ENCODE measurements at regions not wholly inside any gene's neighbourhood (a gene's known extent, or its start where the extent isn't known, plus 50 kb on each side); places are given as distances from the start of the nearest gene placed in this dataset.
"Not testable (repeated sequence)": the region's sequence is repeated elsewhere in the genome, so short reads cannot be mapped to it uniquely, and the experiment has no call there.

DNA sequence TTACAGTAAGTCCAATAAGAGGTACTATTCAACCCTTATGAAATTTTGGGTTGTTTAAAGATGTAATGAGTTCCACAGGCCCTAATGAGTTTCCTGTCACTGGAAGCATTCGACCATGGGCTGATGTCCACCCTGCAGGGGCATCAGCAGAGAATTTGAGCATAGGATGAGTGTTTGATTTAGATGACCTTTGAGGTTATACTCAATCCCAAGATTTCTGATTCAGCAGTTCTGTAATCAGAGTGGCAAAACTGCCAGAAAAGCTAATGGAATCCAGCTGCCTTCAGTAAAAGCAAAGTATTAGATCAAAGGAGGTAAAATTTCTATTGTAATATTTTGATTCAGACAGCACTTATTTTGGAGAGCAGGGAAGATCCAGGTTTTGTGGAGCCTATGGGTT is 68.3 kb downstream of the COX7C start:
- no peak overlapping the region for H3K4me3 ChIP-seq (ENCODE audit: low read depth, low read length)
- CTCF ChIA-PET, result no interaction called here
- DNase-seq (ENCODE audit: low read depth, low spot score), result no peak
- TF ChIP-seq, protein P1, sequence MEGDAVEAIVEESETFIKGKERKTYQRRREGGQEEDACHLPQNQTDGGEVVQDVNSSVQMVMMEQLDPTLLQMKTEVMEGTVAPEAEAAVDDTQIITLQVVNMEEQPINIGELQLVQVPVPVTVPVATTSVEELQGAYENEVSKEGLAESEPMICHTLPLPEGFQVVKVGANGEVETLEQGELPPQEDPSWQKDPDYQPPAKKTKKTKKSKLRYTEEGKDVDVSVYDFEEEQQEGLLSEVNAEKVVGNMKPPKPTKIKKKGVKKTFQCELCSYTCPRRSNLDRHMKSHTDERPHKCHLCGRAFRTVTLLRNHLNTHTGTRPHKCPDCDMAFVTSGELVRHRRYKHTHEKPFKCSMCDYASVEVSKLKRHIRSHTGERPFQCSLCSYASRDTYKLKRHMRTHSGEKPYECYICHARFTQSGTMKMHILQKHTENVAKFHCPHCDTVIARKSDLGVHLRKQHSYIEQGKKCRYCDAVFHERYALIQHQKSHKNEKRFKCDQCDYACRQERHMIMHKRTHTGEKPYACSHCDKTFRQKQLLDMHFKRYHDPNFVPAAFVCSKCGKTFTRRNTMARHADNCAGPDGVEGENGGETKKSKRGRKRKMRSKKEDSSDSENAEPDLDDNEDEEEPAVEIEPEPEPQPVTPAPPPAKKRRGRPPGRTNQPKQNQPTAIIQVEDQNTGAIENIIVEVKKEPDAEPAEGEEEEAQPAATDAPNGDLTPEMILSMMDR (IDR thresholded peaks at IDR 0.05; ENCODE audit: insufficient read depth, low read length, missing control alignments), result no peak
- POLR2A ChIA-PET, result no interaction called here

DNA sequence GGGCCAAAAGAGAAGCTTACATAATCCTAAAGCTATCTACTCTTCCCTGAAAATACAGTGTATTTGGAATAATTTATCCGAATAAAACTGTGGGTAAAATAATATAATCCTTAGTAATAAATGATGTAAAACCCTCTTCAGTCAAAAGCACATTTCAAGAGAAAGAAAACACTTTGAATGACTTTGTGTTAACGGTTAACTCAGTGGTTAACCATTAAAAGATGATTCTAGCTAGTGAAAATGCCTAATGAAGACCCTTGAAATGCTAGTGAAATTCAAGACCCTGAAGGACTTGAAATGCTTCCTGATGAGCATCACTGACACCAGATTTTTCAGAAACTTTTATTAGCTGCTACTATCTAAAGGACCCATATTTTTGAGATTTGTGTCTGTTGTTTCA is 70.7 kb downstream of the COX7C start:
- no peak for DNase-seq (ENCODE audit: low read depth, low spot score)
- H3K4me3 ChIP-seq (ENCODE audit: low read depth, low read length), result no peak overlapping the region
- ChIA-PET POLR2A (no interaction called here), CTCF (no interaction called here)
- TF ChIP-seq, protein P1 (IDR thresholded peaks at IDR 0.05; ENCODE audit: insufficient read depth, low read length, missing control alignments), result no peak

DNA sequence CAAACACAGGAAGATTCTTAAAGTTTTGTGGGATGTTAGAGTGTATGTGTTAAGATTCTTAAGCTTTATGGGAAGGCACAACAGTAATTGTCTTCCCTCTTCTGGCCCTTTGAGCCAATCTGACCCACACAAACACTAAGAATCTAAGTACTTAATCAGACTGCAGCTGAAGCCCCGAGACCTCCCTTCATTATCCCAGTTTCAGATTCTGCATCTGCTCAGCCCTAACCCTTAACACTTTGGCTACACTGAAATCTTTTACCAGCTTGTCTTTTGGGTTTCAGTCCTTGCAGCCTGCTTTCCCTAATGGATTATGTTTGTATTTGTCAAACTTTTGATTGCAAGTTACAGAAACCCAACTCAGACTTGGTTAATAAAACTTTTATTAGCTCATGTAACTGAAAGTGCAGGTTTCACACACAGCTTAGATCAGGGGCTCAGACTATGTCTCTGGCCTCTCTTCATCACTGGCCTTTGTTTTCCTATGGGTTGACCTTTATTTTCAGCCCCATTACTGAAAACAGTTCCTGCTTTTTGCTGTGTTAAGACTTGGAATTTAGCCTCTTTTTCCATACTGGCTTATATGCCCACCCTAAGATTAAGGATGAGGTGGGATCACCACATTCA is 71.5 kb downstream of the COX7C start:
- H3K4me3 ChIP-seq (ENCODE audit: low read depth, low read length), result no peak overlapping the region
- no peak for DNase-seq (ENCODE audit: low read depth, low spot score)
- ChIA-PET POLR2A (no interaction called here), CTCF (no interaction called here)
- TF ChIP-seq, protein P1 (IDR thresholded peaks at IDR 0.05; ENCODE audit: insufficient read depth, low read length, missing control alignments), result no peak

DNA sequence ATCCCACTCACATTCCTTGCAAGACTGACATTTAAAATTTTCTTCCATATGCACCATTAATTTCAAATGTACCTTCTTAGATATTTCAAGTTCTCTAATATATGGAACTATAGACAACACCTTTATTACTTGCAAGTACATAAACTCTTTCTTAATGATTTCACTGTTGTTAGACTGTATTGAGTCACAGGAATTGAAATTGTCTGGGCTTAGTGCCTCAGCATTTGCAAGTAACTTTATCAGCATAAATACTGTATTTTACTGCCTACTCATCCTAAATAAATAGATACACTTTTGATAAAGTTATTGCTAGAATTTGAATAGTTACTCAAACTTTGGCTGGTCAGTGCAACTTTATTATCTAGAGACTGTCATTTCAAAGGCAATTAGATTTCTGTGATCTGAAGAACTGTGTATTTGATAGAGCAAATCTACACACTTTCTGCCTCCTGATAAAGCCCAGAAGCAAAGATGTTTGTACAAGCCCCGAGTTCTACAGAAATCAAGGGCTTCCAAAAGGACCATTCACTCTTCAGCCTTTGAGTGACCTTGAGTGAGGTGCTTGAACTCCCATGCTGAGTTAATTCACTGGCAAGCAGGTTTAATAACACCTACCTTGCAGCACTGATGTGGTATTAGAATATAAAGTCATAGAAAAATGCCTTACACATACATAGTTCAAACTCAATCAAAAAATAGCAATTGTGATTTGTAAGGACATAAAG is 91.6 kb downstream of the COX7C start:
- TF ChIP-seq, protein P1 (IDR thresholded peaks at IDR 0.05; ENCODE audit: insufficient read depth, low read length, missing control alignments), result no peak
- no peak for DNase-seq (ENCODE audit: low read depth, low spot score)
- ChIA-PET POLR2A (no interaction called here), CTCF (no interaction called here)
- no peak overlapping the region for H3K4me3 ChIP-seq (ENCODE audit: low read depth, low read length)

DNA sequence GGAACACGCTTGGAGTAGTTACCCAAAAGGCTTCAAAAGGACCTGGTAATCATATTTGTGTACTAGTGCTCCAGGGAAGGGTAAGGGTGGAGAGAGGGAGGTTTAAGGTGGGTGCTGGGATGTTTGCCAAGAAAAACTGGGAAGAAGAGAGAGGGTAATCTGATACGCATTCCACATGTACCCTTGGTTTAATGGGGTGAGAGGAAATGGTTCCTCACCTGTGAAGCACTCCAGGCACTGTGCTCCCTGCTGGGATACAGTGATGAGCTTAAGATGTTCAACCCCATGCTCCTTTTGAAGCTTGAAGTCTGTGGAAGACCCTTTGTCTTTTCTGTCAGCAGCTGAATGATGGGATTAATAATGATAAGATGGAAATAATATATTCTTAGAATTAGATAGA is 98.4 kb downstream of the COX7C start:
- no peak for DNase-seq (ENCODE audit: low read depth, low spot score)
- no peak overlapping the region for H3K4me3 ChIP-seq (ENCODE audit: low read depth, low read length)
- TF ChIP-seq, protein P1 (IDR thresholded peaks at IDR 0.05; ENCODE audit: insufficient read depth, low read length, missing control alignments), result no peak
- ChIA-PET POLR2A (no interaction called here), CTCF (no interaction called here)

DNA sequence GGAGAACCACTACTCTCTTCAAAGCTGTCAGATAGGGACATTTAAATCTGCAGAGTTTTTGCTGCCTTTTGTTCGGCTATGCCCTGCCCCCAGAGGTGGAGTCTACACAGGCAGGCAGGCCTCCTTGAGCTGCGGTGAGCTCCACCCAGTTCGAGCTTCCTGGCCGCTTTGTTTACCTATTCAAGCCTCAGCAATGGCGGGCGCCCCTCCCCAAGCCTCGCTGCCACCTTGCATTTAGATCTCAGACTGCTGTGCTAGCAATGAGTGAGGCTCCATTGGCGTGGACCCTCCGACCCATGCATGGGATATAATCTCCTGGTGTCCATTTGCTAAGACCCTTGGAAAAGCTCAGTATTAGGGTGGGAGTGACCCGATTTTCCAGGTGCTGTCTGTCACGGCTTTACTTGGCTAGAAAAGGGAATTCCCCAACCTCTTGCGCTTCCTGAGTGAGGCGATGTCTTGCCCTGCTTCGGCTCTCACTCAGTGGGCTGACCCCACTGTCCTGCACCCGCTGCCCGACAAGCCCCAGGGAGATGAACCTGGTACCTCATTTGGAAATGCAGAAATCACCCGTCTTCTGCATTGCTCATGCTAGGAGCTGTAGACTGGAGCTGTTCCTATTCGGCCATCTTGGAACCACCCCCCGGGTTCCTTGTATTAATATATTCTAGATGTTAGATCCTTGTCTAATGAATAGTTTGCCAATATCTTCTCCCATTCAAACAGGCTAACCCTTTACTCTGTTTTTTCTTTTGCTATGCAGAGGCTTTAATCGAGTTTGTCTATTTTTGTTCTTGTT is 113.8 kb downstream of the COX7C start:
- DNase-seq (ENCODE audit: low read depth, low spot score); CTCF ChIA-PET; H3K4me3 ChIP-seq (ENCODE audit: low read depth, low read length); POLR2A ChIA-PET: not testable (repeated sequence)
